Hippocampal formation (tissue), 2 donors: ENCODE measurements at regions not wholly inside any gene's neighbourhood (a gene's known extent, or its start where the extent isn't known, plus 50 kb on each side); places are given as distances from the start of the nearest gene placed in this dataset.
"Not testable (repeated sequence)": the region's sequence is repeated elsewhere in the genome, so short reads cannot be mapped to it uniquely, and the experiment has no call there.

Experiments used
- DNase-seq, 2 donors: peaks; one replicate each; lab custom pipeline; 2025; lab: John Stamatoyannopoulos, UW

GRCh38 chr4:170698334-170698733, 608.6 kb upstream of the AADAT start:
- no peak for DNase-seq

- no peak for DNase-seq
These were observed 608.1 kb upstream of the AADAT start for GRCh38 chr4:170697845-170698244.

DNA sequence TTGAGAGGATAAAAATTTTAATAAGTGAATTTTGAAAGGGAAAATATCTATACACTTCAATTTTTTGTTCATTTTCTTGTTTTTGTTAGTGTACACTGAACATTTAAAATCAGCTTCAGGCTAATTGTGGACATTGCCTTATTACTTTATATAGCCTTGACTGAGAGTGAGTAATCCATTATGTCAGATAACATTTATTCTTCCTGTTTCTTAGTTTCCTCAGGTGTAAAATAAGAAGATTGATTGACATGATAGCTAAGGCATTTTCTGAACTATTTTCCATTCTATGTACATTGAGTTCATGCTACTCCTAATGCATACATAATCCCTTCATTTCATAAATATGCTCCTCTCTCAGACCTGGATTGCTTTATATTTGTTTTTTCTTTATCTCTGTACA, 607.3 kb upstream of the AADAT start:
- no peak for DNase-seq

DNA sequence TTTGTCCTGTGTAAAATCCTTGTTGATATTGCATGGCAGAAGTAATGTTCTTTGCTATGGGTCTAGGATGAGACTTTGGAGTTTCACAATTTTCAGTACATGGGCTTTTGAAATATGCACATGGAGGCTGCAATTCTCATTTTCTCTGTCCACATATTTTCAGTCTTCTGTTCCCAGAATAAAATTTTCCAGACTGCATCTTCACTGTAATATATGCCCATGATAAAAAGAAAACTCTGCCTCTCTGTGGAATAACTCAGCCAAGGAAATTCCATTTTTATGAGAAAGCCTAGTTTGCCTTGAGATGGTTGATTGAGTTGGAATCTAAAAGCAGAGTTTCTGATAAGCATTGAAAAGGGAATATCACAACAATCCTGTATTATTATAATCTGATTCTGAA, 601.4 kb upstream of the AADAT start:
- DNase-seq = no peak

DNA sequence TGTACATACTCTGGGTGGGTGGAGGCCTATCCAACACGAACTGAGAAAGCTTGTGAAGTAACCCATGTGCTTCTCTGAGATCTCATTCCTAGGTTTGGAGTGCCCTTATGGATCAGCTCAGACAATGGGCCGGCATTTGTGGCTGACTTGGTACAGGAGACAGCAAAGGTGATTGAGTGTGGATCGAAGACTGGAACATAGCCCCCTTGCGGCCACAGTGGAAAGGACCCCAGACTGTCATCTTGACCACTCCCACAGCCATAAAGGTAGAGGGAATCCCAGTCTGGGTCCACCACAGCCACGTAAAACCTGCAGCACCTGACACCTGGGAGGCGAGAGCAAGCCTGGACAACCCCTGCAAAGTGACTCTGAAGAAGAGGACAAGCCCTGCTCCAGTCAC, 598.0 kb upstream of the AADAT start:
- DNase-seq = no peak

GRCh38 chr4:170685701-170686100, 595.9 kb upstream of the AADAT start:
- DNase-seq = not testable (repeated sequence)

- DNase-seq = no peak
These were observed 593.0 kb upstream of the AADAT start for GRCh38 chr4:170682558-170683294.

GRCh38 chr4:170682087-170682486, 592.3 kb upstream of the AADAT start:
- DNase-seq = not testable (repeated sequence)

GRCh38 chr4:170675568-170676262, 586.0 kb upstream of the AADAT start:
- no peak for DNase-seq

GRCh38 chr4:170674176-170674575, 584.4 kb upstream of the AADAT start:
- no peak for DNase-seq

- no peak for DNase-seq
These were observed 582.7 kb upstream of the AADAT start for GRCh38 chr4:170672381-170672965.

DNA sequence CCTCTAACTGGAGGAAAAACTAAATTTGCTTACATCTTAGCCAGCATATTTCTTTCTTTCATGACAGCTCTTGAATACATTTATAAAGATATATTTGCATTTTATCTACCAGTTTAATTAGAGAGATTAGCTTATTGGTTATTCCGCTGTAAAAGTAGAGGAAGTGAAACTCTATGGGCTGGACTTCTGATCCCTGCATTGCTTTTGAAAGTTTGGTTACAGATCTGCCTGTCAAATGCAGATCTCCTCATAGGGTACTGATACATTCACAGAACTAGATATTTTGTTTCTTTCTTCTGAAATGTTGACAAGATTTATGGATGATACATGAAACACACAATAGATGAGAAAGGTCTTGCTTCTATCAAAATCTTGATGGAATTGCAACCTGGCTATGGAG, 581.4 kb upstream of the AADAT start:
- no peak for DNase-seq

DNA sequence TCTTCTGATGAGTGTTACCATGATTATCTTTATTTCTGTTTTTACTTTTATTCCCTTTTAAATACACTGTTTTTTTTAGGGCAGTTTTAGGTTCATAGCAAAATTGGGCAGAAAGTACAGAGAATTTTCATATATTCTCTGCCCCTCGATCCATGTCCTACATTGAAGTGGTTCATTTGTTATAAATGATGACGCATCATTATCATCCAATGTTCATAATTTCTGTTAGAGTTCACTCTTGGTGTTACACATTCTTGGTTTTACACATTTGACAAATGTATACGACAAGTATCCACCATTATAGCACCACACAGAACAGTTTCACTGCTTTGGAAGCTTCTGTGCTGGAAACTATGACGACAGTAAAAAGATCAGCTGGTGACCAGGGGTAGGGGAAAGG, 578.1 kb upstream of the AADAT start:
- DNase-seq = no peak

DNA sequence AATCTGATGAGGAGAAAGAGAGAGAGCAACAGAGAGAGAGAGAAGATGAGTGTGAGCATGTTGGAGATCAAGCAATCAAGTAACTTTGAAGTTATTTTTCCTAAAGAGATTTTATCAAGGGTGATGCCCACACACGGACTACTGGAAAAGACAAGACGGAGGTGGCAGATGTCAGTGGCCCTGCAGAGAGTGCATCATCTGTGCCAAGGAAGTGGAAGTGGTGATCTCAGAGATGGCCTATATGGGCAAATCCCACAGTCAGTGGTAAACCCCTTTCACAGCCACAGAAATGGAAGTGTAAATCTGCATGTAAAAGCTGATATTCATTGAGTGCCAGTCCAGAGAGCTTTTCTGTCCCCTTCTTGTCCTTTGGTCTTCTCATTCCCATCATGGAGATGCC, 577.2 kb upstream of the AADAT start:
- DNase-seq = no peak

DNA sequence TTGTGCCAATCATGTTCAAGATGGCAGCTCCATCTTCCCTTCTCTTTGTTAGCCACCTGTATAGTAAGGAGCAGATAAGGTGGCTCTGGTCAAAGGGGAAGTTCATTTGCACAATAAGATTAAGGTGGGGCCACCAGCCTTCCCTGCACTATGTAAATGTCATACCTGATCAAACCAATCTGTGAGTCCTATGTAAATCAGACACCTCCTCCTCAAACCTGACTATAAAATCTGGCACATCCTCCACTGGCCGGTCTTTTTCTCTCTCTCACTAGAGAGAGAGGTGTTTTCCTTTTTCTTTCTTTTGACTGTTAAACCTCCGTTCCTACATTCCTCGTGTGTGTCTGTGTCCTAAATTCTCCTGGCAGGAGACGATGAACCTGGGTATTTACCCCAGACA, 572.5 kb upstream of the AADAT start:
- DNase-seq = no peak

- DNase-seq = no peak
These were observed 568.0 kb upstream of the AADAT start for GRCh38 chr4:170657761-170658160.

DNA sequence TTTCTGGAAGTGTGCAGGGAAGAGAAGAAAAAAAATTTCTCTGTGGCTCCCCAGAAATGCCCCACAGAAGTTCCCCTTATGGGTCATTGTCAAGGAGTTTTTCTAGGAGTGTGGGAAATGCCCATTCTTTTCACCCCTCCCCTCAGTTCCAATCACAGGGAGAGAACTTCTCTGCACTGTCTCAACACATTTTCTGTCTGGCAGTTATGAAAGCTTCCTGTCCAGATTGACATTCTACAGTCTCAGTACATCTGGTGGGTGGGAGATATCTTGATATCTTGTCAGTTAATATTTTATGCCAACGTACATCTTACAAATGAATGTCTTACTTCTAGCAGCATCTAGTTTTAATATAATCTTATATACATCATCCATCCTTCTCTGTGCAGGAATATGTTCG, 566.8 kb upstream of the AADAT start:
- DNase-seq = no peak

DNA sequence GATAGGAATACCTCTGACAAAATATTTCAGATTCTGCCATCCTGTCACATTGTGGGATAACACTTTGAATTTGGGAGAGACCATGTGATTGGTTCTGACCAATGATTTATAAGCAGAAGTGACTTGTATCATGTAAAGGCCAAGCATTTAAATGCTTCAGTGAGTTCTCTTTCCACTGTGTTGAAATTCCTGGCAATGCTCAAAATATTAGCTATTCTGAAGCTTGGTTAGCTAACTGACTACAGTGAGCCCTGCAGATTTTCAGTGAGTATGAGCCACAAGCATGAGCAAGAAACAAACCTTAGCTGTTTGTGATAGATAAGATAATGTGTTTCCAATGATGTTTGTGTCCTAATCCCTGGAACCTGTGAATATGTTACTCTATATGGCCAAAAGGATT, 562.8 kb upstream of the AADAT start:
- DNase-seq = no peak

DNA sequence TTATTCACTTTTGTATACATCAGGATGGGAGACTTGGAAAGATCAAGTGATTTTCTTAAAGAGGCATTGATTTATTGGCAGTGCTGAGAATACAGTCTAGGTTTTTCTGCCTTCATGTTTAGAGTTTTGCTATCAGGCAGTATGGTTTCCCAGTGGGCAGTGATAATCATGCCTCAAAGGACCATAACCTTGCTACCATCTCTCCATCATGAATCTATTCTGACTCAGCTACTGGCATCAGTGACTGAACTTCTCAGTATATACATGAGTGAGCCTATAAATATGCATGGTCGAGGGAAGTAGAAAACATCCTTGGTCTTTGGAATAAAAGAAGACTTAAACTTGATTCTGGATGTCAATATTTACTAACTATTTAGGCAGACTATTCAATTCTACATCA, 562.0 kb upstream of the AADAT start:
- no peak for DNase-seq

GRCh38 chr4:170627418-170627817, 537.7 kb upstream of the AADAT start:
- no peak for DNase-seq

GRCh38 chr4:170623899-170624298, 534.1 kb upstream of the AADAT start:
- DNase-seq = no peak

GRCh38 chr4:170610434-170610833, 520.7 kb upstream of the AADAT start:
- DNase-seq = no peak

DNA sequence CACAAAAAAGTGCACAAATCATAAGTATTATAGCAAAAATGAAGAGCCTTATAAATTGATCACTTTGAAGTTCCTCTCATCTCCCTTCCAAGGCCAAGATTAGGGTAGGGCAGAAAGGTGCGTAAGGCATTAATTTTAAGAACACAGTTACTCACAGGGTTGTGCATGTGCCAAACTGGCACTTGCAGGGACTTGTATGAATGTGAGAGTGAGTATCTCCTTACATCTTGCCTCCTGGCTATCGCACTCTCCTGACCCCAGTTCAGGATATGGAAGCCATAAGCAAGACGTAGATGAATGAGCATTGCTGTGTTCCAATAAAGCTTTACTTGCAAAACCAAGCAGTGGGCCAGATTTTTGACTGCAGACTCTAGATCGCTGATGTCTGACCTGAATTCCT, 510.1 kb upstream of the AADAT start:
- no peak for DNase-seq
